ENCODE measurements at regions not wholly inside any gene's neighbourhood (a gene's known extent, or its start where the extent isn't known, plus 50 kb on each side); places are given as distances from the start of the nearest gene placed in this dataset.

GRCh38 chr2:589281-590130 is 87.7 kb downstream of the TMEM18 start:
- H3K9me3 ChIP-seq, result no peaks in the 10 kb centered on the region
- no peak for DNase-seq
- H3K27me3 ChIP-seq, result no peaks in the 10 kb centered on the region
- in situ Hi-C loops (cut with MboI; ENCODE audit: low sequenced_read_pairs in 4 of 4) (no loop called here), intact Hi-C loops (cut with DNase I; ENCODE audit: low total_unique reads) (no loop called here)
- H3K36me3 ChIP-seq, result no peaks in the 10 kb centered on the region
- ATAC-seq, result no peak
- no peak overlapping the region for H3K4me3 ChIP-seq
- H3K4me1 ChIP-seq, result no peaks in the 10 kb centered on the region
- H3K27ac ChIP-seq, result no peak overlapping the region
- TF ChIP-seq POLR2A (IDR thresholded peaks at IDR 0.05) (no peak), CTCF (IDR thresholded peaks at IDR 0.05 in 4 of 5, conservative IDR thresholded peaks at IDR 0.05 in 1 of 5) (no peak)

- H3K27me3 ChIP-seq, result no peaks in the 10 kb centered on the region
- no peak overlapping the region for H3K4me3 ChIP-seq
- H3K36me3 ChIP-seq, result no peaks in the 10 kb centered on the region
- H3K27ac ChIP-seq, result no peak overlapping the region
- no peaks in the 10 kb centered on the region for H3K9me3 ChIP-seq
- intact Hi-C loops (cut with DNase I; ENCODE audit: low total_unique reads) (no loop called here), in situ Hi-C loops (cut with MboI; ENCODE audit: low sequenced_read_pairs in 4 of 4) (no loop called here)
- ATAC-seq (no peak), DNase-seq (no peak)
- H3K4me1 ChIP-seq, result no peaks in the 10 kb centered on the region
- TF ChIP-seq CTCF (IDR thresholded peaks at IDR 0.05 in 4 of 5, conservative IDR thresholded peaks at IDR 0.05 in 1 of 5) (no peak), POLR2A (IDR thresholded peaks at IDR 0.05) (no peak)
These were observed 89.0 kb downstream of the TMEM18 start for GRCh38 chr2:588074-588645.

GRCh38 chr2:587087-587960 is 89.9 kb downstream of the TMEM18 start:
- no peaks in the 10 kb centered on the region for H3K27me3 ChIP-seq
- no peak overlapping the region for H3K4me3 ChIP-seq
- intact Hi-C loops (cut with DNase I; ENCODE audit: low total_unique reads) (no loop called here), in situ Hi-C loops (cut with MboI; ENCODE audit: low sequenced_read_pairs in 4 of 4) (no loop called here)
- no peaks in the 10 kb centered on the region for H3K9me3 ChIP-seq
- no peak for DNase-seq
- H3K4me1 ChIP-seq, result no peaks in the 10 kb centered on the region
- H3K27ac ChIP-seq, result no peak overlapping the region
- TF ChIP-seq CTCF (IDR thresholded peaks at IDR 0.05 in 4 of 5, conservative IDR thresholded peaks at IDR 0.05 in 1 of 5) (no peak), POLR2A (IDR thresholded peaks at IDR 0.05) (no peak)
- no peak for ATAC-seq
- no peaks in the 10 kb centered on the region for H3K36me3 ChIP-seq

- no peaks in the 10 kb centered on the region for H3K36me3 ChIP-seq
- no peak for ATAC-seq
- intact Hi-C loops (cut with DNase I; ENCODE audit: low total_unique reads), result no loop called here
- no peak overlapping the region for H3K27ac ChIP-seq
- H3K27me3 ChIP-seq, result no peaks in the 10 kb centered on the region
- H3K4me3 ChIP-seq, result no peak overlapping the region
- H3K4me1 ChIP-seq, result no peaks in the 10 kb centered on the region
- in situ Hi-C loops (cut with MboI; ENCODE audit: low sequenced_read_pairs in 4 of 4), result no loop called here
- H3K9me3 ChIP-seq, result no peaks in the 10 kb centered on the region
- no peak for DNase-seq
- TF ChIP-seq POLR2A (IDR thresholded peaks at IDR 0.05) (no peak), CTCF (IDR thresholded peaks at IDR 0.05 in 4 of 5, conservative IDR thresholded peaks at IDR 0.05 in 1 of 5) (no peak)
These were observed 90.5 kb downstream of the TMEM18 start for GRCh38 chr2:586641-587076.

Data from gastrocnemius medialis (tissue), 4 donors.